Liver (tissue), 3 donors: ENCODE measurements at regions not wholly inside any gene's neighbourhood (a gene's known extent, or its start where the extent isn't known, plus 50 kb on each side); places are given as distances from the start of the nearest gene placed in this dataset.

Source experiments
- CTCF ChIP-seq: fragments of 150-350 bp; IDR thresholded peaks from 2 replicates; pipeline ENCODE4 v1.5.1; 2017; ENCODE audit warnings: improper control_type of control experiment, low read depth, low read length; ENCODE audit not compliant: missing input control
- EGR1 ChIP-seq, 2 donors: IDR thresholded peaks; 2 replicates each; pipeline ENCODE4 v1.6.1; 2016 to 2018; ENCODE audit warnings: antibody characterized with exemption in 2 of 2, low read depth in 2 of 2
- HNF4A ChIP-seq, 2 donors: conservative IDR thresholded peaks; 2 replicates each; pipeline ENCODE4 v1.6.1; 2016; ENCODE audit warnings: antibody characterized with exemption in 2 of 2, mild to moderate bottlenecking in 2 of 2
- JUND ChIP-seq, 2 donors: IDR thresholded peaks; 2 replicates each; pipeline ENCODE4 v1.6.1; 2016; ENCODE audit warnings: antibody characterized with exemption in 2 of 2
- RAD21 ChIP-seq, 2 donors: IDR thresholded peaks; 2 replicates each; pipeline ENCODE4 v1.6.1; 2016; ENCODE audit warnings: antibody characterized with exemption in 2 of 2, mild to moderate bottlenecking in 2 of 2
- SP1 ChIP-seq: IDR thresholded peaks from 2 replicates; pipeline ENCODE4 v1.6.1; 2018; ENCODE audit warnings: antibody characterized with exemption, mild to moderate bottlenecking
- TF ChIP-seq, protein P1 (sequence below): IDR thresholded peaks from 2 replicates; pipeline ENCODE4 v1.6.1; 2016; ENCODE audit warnings: antibody characterized with exemption, mild to moderate bottlenecking
- TF ChIP-seq, protein P2 (sequence below): IDR thresholded peaks from 2 replicates; pipeline ENCODE4 v1.6.1; 2016; ENCODE audit warnings: antibody characterized with exemption
- donor health status: healthy.
- donor health status: healthy.

- no peak for TF ChIP-seq EGR1 (IDR thresholded peaks at IDR 0.05; ENCODE audit: low read depth in 2 of 2)
- no peak for TF ChIP-seq CTCF
- TF ChIP-seq, protein P1, sequence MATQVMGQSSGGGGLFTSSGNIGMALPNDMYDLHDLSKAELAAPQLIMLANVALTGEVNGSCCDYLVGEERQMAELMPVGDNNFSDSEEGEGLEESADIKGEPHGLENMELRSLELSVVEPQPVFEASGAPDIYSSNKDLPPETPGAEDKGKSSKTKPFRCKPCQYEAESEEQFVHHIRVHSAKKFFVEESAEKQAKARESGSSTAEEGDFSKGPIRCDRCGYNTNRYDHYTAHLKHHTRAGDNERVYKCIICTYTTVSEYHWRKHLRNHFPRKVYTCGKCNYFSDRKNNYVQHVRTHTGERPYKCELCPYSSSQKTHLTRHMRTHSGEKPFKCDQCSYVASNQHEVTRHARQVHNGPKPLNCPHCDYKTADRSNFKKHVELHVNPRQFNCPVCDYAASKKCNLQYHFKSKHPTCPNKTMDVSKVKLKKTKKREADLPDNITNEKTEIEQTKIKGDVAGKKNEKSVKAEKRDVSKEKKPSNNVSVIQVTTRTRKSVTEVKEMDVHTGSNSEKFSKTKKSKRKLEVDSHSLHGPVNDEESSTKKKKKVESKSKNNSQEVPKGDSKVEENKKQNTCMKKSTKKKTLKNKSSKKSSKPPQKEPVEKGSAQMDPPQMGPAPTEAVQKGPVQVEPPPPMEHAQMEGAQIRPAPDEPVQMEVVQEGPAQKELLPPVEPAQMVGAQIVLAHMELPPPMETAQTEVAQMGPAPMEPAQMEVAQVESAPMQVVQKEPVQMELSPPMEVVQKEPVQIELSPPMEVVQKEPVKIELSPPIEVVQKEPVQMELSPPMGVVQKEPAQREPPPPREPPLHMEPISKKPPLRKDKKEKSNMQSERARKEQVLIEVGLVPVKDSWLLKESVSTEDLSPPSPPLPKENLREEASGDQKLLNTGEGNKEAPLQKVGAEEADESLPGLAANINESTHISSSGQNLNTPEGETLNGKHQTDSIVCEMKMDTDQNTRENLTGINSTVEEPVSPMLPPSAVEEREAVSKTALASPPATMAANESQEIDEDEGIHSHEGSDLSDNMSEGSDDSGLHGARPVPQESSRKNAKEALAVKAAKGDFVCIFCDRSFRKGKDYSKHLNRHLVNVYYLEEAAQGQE, result no peak
- TF ChIP-seq SP1, result no peak
- TF ChIP-seq RAD21 (IDR thresholded peaks at IDR 0.05), result no peak
- TF ChIP-seq JUND (IDR thresholded peaks at IDR 0.05), result no peak
- no peak for TF ChIP-seq HNF4A (conservative IDR thresholded peaks at IDR 0.05)
- TF ChIP-seq, protein P2, sequence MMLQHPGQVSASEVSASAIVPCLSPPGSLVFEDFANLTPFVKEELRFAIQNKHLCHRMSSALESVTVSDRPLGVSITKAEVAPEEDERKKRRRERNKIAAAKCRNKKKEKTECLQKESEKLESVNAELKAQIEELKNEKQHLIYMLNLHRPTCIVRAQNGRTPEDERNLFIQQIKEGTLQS, result no peak
These were observed 1884.8 kb downstream of the TP53TG3F start for GRCh38 chr16:35344012-35344762.
